SK-N-SH treated with all-trans-retinoic acid at 6 μM for 48 hours (cell line): ENCODE measurements at regions not wholly inside any gene's neighbourhood (a gene's known extent, or its start where the extent isn't known, plus 50 kb on each side); places are given as distances from the start of the nearest gene placed in this dataset.

ENCODE experiments used
- ARNTL ChIP-seq: fragments of 450-650 bp; formaldehyde crosslinking; IDR thresholded peaks from 2 replicates; pipeline ENCODE4 v1.5.0; 2020; ENCODE audit warnings: low read depth, mild to moderate bottlenecking, moderate library complexity, borderline replicate concordance
- CSDC2 ChIP-seq: fragments of 250-450 bp; sonication (Bioruptor Pico); IDR thresholded peaks from 2 replicates; pipeline ENCODE4 v1.5.0; 2020; ENCODE audit warnings: mild to moderate bottlenecking, moderate library complexity
- GLIS3 ChIP-seq: fragments of 250-450 bp; sonication (Bioruptor Pico); IDR thresholded peaks from 2 replicates; pipeline ENCODE4 v1.5.0; 2020; ENCODE audit warnings: mild to moderate bottlenecking, moderate library complexity
- SNAI2 ChIP-seq: fragments of 250-450 bp; sonication (Bioruptor Pico); IDR thresholded peaks from 2 replicates; pipeline ENCODE4 v1.5.0; 2020; ENCODE audit warnings: mild to moderate bottlenecking, moderate library complexity
- TOX ChIP-seq: fragments of 250-450 bp; sonication (Bioruptor Pico); IDR thresholded peaks from 2 replicates; pipeline ENCODE4 v1.8.0; 2021; ENCODE audit warnings: mild to moderate bottlenecking, moderate library complexity, borderline replicate concordance
- ZC3H10 ChIP-seq: fragments of 250-450 bp; sonication (Bioruptor Pico); IDR thresholded peaks from 2 replicates; pipeline ENCODE4 v1.5.1; 2021; ENCODE audit warnings: mild to moderate bottlenecking, moderate library complexity
- ZFP3 ChIP-seq: fragments of 250-450 bp; sonication (Bioruptor Pico); IDR thresholded peaks from 2 replicates; pipeline ENCODE4 v1.5.0; 2020; ENCODE audit warnings: mild to moderate bottlenecking, moderate library complexity
- ZNF70 ChIP-seq: fragments of 450-650 bp; formaldehyde crosslinking; IDR thresholded peaks from 2 replicates; pipeline ENCODE4 v1.5.0; 2020; ENCODE audit warnings: mild to moderate bottlenecking, moderate library complexity
- TF ChIP-seq, protein P1 (sequence below): fragments of 250-450 bp; sonication (Bioruptor Pico); IDR thresholded peaks from 2 replicates; pipeline ENCODE4 v1.5.1; 2020; ENCODE audit warnings: low read depth, mild to moderate bottlenecking, moderate library complexity
- TF ChIP-seq, protein P2 (sequence below): fragments of 250-450 bp; sonication (Bioruptor Pico); IDR thresholded peaks from 2 replicates; pipeline ENCODE4 v1.8.0; 2020; ENCODE audit warnings: mild to moderate bottlenecking, moderate library complexity, borderline replicate concordance

DNA sequence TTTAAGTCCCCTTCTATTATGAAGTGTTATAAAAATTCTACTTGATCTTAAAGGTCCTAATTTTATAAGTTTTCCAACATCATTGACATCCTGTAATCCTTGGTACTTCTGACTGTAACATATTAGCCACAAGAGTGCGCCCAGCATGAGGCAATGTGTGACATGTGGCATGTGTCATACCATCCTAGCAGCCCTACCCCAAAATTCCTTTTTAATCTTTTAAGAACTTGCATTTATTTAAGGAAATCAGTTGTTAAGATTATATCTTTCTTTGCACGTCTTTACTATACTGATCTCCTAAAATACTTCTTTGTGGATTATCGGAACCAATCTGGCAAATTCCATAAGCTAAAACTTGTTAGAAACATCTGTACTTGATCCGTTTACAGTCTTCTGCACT is 167.1 kb upstream of the SLC24A3 start:
- TF ChIP-seq ZC3H10 (CRISPR knock-in tag) (no peak), ZNF70 (CRISPR knock-in tag) (no peak), ARNTL (no peak), TOX (CRISPR knock-in tag) (no peak), ZFP3 (CRISPR knock-in tag) (no peak), SNAI2 (CRISPR knock-in tag) (no peak), GLIS3 (CRISPR knock-in tag) (no peak), CSDC2 (no peak)
- TF ChIP-seq, protein P1, sequence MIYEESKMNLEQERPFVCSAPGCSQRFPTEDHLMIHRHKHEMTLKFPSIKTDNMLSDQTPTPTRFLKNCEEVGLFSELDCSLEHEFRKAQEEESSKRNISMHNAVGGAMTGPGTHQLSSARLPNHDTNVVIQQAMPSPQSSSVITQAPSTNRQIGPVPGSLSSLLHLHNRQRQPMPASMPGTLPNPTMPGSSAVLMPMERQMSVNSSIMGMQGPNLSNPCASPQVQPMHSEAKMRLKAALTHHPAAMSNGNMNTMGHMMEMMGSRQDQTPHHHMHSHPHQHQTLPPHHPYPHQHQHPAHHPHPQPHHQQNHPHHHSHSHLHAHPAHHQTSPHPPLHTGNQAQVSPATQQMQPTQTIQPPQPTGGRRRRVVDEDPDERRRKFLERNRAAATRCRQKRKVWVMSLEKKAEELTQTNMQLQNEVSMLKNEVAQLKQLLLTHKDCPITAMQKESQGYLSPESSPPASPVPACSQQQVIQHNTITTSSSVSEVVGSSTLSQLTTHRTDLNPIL (CRISPR knock-in tag): no peak
- TF ChIP-seq, protein P2, sequence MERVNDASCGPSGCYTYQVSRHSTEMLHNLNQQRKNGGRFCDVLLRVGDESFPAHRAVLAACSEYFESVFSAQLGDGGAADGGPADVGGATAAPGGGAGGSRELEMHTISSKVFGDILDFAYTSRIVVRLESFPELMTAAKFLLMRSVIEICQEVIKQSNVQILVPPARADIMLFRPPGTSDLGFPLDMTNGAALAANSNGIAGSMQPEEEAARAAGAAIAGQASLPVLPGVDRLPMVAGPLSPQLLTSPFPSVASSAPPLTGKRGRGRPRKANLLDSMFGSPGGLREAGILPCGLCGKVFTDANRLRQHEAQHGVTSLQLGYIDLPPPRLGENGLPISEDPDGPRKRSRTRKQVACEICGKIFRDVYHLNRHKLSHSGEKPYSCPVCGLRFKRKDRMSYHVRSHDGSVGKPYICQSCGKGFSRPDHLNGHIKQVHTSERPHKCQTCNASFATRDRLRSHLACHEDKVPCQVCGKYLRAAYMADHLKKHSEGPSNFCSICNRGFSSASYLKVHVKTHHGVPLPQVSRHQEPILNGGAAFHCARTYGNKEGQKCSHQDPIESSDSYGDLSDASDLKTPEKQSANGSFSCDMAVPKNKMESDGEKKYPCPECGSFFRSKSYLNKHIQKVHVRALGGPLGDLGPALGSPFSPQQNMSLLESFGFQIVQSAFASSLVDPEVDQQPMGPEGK (CRISPR knock-in tag): no peak
